HCT116 (cell line): ENCODE measurements at regions not wholly inside any gene's neighbourhood (a gene's known extent, or its start where the extent isn't known, plus 50 kb on each side); places are given as distances from the start of the nearest gene placed in this dataset.

Experiments
- ATAC-seq: fragments of 200-7000 bp; cut with Tn5 transposase; 2 replicates; pipeline ENCODE4 v1.9.1; 2020; ENCODE audit warnings: mild to moderate bottlenecking, moderate library complexity
- BruUV-seq: library from RNA; stranded (reverse); fragments of 400-500 nt; replicated peaks from 2 replicates; lab custom pipeline; 2021; lab: Mats Ljungman, UMichigan
- CTCF ChIA-PET: fragments of 300-600 bp; sonication (Branson Sonifier 250); formaldehyde crosslinking; loops from one replicate; lab custom pipeline; 2021; ENCODE audit warnings: antibody characterized with exemption; lab: Charles Lee
- POLR2A ChIA-PET: fragments of 300-600, 350-600 bp; sonication (Branson Sonifier 250); formaldehyde crosslinking; loops from one replicate; lab custom pipeline; 2021; ENCODE audit warnings: antibody characterized with exemption; lab: Charles Lee
- RAD21 ChIA-PET, 2 experiments: fragments of 300-600 bp; sonication (Branson Sonifier 250); formaldehyde crosslinking; loops; one replicate each; lab custom pipeline; 2023; ENCODE audit warnings: low total read pairs in 2 of 2; ENCODE audit not compliant: uncharacterized antibody in 2 of 2, unreplicated experiment in 2 of 2, low non-redundant PET in 1 of 2; lab: Charles Lee
- DNase-seq: peaks from one replicate; pipeline ENCODE4 v3.0.0-alpha.2; 2010; ENCODE audit warnings: low read depth, low spot score
- H2AFZ ChIP-seq: fragments of 200-600 bp; shearing (Covaris generic), sonication (generic); 2 replicates; pipeline ENCODE4 v1.6.1; 2017; ENCODE audit warnings: low read depth, mixed run types, mixed read lengths, antibody characterized with exemption, low read length; ENCODE audit not compliant: poor library complexity, severe bottlenecking
- H3K27ac ChIP-seq: 2 replicates; pipeline ENCODE4 v1.5.1; 2012; ENCODE audit warnings: low read depth, low read length
- H3K27me3 ChIP-seq: fragments of 200-600 bp; sonication (generic); 2 replicates; pipeline ENCODE4 v1.6.1; 2016; ENCODE audit warnings: mixed run types, low read length, mixed read lengths; ENCODE audit not compliant: insufficient read depth
- H3K36me3 ChIP-seq, 2 experiments: fragments of 200-500 bp in 1 of 2; fragments of 200-600 bp in 1 of 2; sonication (Bioruptor generic) in 1 of 2; sonication (generic) in 1 of 2; 2 replicates each; pipeline versions ENCODE4 v1.5.1 to v1.6.1; 2014 to 2016; ENCODE audit warnings: low read length in 2 of 2, inconsistent platforms in 1 of 2, mixed read lengths in 1 of 2, mixed run types in 1 of 2; ENCODE audit not compliant: insufficient read depth in 2 of 2, control insufficient read depth in 1 of 2
- H3K4me1 ChIP-seq, 2 experiments: fragments of 200-600 bp in 1 of 2; sonication (generic) in 1 of 2; 2 replicates each; pipeline versions ENCODE4 v1.5.1 to v1.6.1; 2012 to 2017; ENCODE audit warnings: low read length in 2 of 2, inconsistent platforms in 1 of 2, mild to moderate bottlenecking in 1 of 2, mixed read lengths in 1 of 2, mixed run types in 1 of 2, moderate library complexity in 1 of 2; ENCODE audit not compliant: insufficient read depth in 2 of 2, control insufficient read depth in 1 of 2
- H3K4me2 ChIP-seq: fragments of 200-600 bp; sonication (generic); 2 replicates; pipeline ENCODE4 v1.6.1; 2017; ENCODE audit warnings: mixed run types, low read length, mixed read lengths
- H3K4me3 ChIP-seq, 2 experiments: fragments of 200-600 bp in 1 of 2; sonication (generic) in 1 of 2; replicated peaks in 1 of 2; 2 replicates each; pipeline ENCODE4 v1.5.1; 2011 to 2016; ENCODE audit warnings: low read length in 2 of 2, control low read depth in 1 of 2, low read depth in 1 of 2, mild to moderate bottlenecking in 1 of 2, mixed read lengths in 1 of 2, mixed run types in 1 of 2
- H3K79me2 ChIP-seq: fragments of 200-600 bp; sonication (generic); 2 replicates; pipeline ENCODE4 v1.6.1; 2017; ENCODE audit warnings: mild to moderate bottlenecking, mixed run types, low read length, moderate library complexity, mixed read lengths; ENCODE audit not compliant: insufficient read depth
- H3K9ac ChIP-seq: fragments of 200-600 bp; sonication (generic); 2 replicates; pipeline ENCODE4 v1.6.1; 2016; ENCODE audit warnings: low read length, mixed read lengths
- H3K9me2 ChIP-seq: fragments of 200-600 bp; sonication (generic), shearing (Covaris generic); 2 replicates; pipeline ENCODE4 v1.6.1; 2017; ENCODE audit warnings: mixed run types, mild to moderate bottlenecking, moderate library complexity; ENCODE audit not compliant: insufficient read depth
- H3K9me3 ChIP-seq, 2 experiments: fragments of 200-500 bp in 1 of 2; fragments of 200-600 bp in 1 of 2; sonication (Bioruptor generic) in 1 of 2; sonication (generic) in 1 of 2; 2 replicates each; pipeline ENCODE4 v1.6.1; 2014 to 2017; ENCODE audit warnings: low read length in 2 of 2, mixed read lengths in 2 of 2, inconsistent platforms in 1 of 2, low read depth in 1 of 2, mild to moderate bottlenecking in 1 of 2, mixed run types in 1 of 2, moderate library complexity in 1 of 2; ENCODE audit not compliant: control insufficient read depth in 1 of 2, insufficient read depth in 1 of 2
- H4K20me1 ChIP-seq: fragments of 200-600 bp; sonication (generic), shearing (Covaris generic); 2 replicates; pipeline ENCODE4 v1.6.1; 2017; ENCODE audit warnings: mixed run types, mild to moderate bottlenecking, moderate library complexity; ENCODE audit not compliant: insufficient read depth
- CTCF ChIP-seq, 3 experiments: fragments of 200-600 bp in 1 of 3; sonication (generic) in 1 of 3; IDR thresholded peaks in 2 of 3; conservative IDR thresholded peaks in 1 of 3; 2 replicates each; pipeline ENCODE4 v1.5.1; 2012 to 2017; ENCODE audit warnings: low read depth in 2 of 3, low read length in 2 of 3, antibody characterized with exemption in 1 of 3, borderline replicate concordance in 1 of 3, control low read depth in 1 of 3, mild to moderate bottlenecking in 1 of 3, mixed read lengths in 1 of 3, mixed run types in 1 of 3, moderate library complexity in 1 of 3; ENCODE audit not compliant: insufficient read depth in 1 of 3
- EGR1 ChIP-seq: IDR thresholded peaks from 2 replicates; pipeline ENCODE4 v1.6.1; 2012; ENCODE audit warnings: low read depth
- ELF1 ChIP-seq: IDR thresholded peaks from 2 replicates; pipeline ENCODE4 v1.6.1; 2012; ENCODE audit warnings: low read depth, borderline replicate concordance
- EZH2phosphoT487 ChIP-seq: fragments of 200-600 bp; IDR thresholded peaks from 2 replicates; pipeline ENCODE4 v1.6.1; 2018; ENCODE audit warnings: antibody characterized with exemption, borderline replicate concordance
- FOSL1 ChIP-seq: IDR thresholded peaks from 2 replicates; pipeline ENCODE4 v1.6.1; 2012; ENCODE audit warnings: low read depth
- JUND ChIP-seq: IDR thresholded peaks from 2 replicates; pipeline ENCODE4 v1.6.1; 2012
- POLR2A ChIP-seq: IDR thresholded peaks from 2 replicates; pipeline ENCODE4 v1.7.0; 2011; ENCODE audit warnings: borderline replicate concordance; ENCODE audit not compliant: insufficient read depth, insufficient read length; ENCODE audit errors: extremely low read depth
- REST ChIP-seq: IDR thresholded peaks from 2 replicates; pipeline ENCODE4 v1.6.1; 2012; ENCODE audit warnings: low read depth
- SP1 ChIP-seq: IDR thresholded peaks from 2 replicates; pipeline ENCODE4 v1.6.1; 2012; ENCODE audit warnings: low read depth
- SRF ChIP-seq: IDR thresholded peaks from 2 replicates; pipeline ENCODE4 v1.6.1; 2012; ENCODE audit warnings: low read depth
- TCF7L2 ChIP-seq: IDR thresholded peaks from 2 replicates; pipeline ENCODE4 v1.7.0; 2011; ENCODE audit warnings: borderline replicate concordance, inconsistent platforms; ENCODE audit not compliant: insufficient read depth, insufficient read length; ENCODE audit errors: extremely low read depth
- YY1 ChIP-seq: IDR thresholded peaks from 2 replicates; pipeline ENCODE4 v1.6.1; 2011; ENCODE audit warnings: low read length, low read depth, moderate library complexity, mild to moderate bottlenecking; ENCODE audit not compliant: insufficient replicate concordance; ENCODE audit errors: extremely low read depth
- ZFX ChIP-seq: fragments of 450-650 bp; IDR thresholded peaks from 2 replicates; pipeline ENCODE4 v1.6.1; 2017
- ZNF274 ChIP-seq: fragments of 200-500 bp; sonication (Bioruptor generic); IDR thresholded peaks from 2 replicates; pipeline ENCODE4 v1.6.1; 2014; ENCODE audit warnings: mild to moderate bottlenecking, low read depth, low read length, inconsistent platforms
- intact Hi-C: fragments of 100-400 bp; cut with micrococcal nuclease; formaldehyde crosslinking; loops from 2 replicates; pipeline ENCODE4 v1.10.0; 2022
- TF ChIP-seq, protein P1 (sequence below): IDR thresholded peaks from 2 replicates; pipeline ENCODE4 v1.6.1; 2012
- TF ChIP-seq, protein P2 (sequence below): IDR thresholded peaks from 2 replicates; pipeline ENCODE4 v1.6.1; 2011; ENCODE audit warnings: mild to moderate bottlenecking, low read length, moderate library complexity; ENCODE audit not compliant: insufficient replicate concordance; ENCODE audit errors: extremely low read depth
- TF ChIP-seq, protein P3 (sequence below): IDR thresholded peaks from 2 replicates; pipeline ENCODE4 v1.6.1; 2012

DNA sequence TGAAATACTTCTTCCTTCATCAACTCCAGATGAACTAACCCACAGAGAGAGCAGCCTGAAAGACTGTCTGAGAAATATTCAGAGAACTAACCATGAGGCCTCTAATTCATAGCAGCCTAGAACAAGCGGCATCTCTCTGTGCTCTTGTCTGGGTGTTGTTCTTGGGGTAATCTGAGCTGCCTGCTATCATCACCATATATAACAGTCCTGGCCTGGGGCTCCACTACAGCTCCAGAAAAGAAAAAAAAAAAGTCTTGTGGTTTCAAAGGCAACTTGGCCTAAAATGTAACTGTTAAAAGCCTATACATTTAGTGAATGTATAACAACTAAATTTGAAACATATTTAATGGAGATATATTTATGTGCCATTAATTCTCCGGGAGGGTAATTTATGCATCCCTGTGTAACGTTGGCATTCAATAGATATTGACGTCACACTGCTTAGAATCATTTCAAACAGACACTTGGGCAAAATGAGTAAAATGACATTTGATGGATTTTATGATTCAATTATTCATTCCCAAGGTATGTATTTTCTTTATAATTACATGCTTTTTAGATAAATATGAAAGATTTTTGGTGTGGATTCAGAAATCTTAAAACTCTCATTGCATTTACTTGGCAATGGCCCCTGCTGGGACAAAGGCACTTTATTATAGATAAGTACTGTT lies 294.3 kb downstream of the HRH4 start:
- Histone ChIP-seq H3K79me2 (no peaks in the 10 kb centered on the region), H4K20me1 (no peaks in the 10 kb centered on the region), H3K4me2 (no peak overlapping the region), H3K4me3 (no peak overlapping the region), H3K9me2 (no peaks in the 10 kb centered on the region), H3K27me3 (no peaks in the 10 kb centered on the region), H3K36me3 (no peaks in the 10 kb centered on the region), H3K9ac (no peak overlapping the region), H3K9me3 (no peaks in the 10 kb centered on the region), H2AFZ (no peak overlapping the region), H3K4me1 (no peaks in the 10 kb centered on the region), H3K27ac (no peak overlapping the region)
- BruUV-seq, result no TSS peak
- ATAC-seq (no peak), DNase-seq (no peak)
- intact Hi-C loops, result no loop called here
- CTCF ChIA-PET, result no interaction called here
- TF ChIP-seq FOSL1 (no peak), CTCF (IDR thresholded peaks at IDR 0.05 in 2 of 3, conservative IDR thresholded peaks at IDR 0.05 in 1 of 3; ENCODE audit: borderline replicate concordance in 1 of 3, insufficient read depth in 1 of 3, low read depth in 2 of 3, low read length in 2 of 3) (no peak), YY1 (no peak), ELF1 (no peak), ZNF274 (no peak), REST (no peak), SRF (no peak), JUND (no peak), EZH2phosphoT487 (no peak), POLR2A (no peak), ZFX (no peak), EGR1 (no peak), SP1 (no peak), TCF7L2 (no peak)
- TF ChIP-seq, protein P1, sequence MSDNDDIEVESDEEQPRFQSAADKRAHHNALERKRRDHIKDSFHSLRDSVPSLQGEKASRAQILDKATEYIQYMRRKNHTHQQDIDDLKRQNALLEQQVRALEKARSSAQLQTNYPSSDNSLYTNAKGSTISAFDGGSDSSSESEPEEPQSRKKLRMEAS, result no peak
- TF ChIP-seq, protein P2, sequence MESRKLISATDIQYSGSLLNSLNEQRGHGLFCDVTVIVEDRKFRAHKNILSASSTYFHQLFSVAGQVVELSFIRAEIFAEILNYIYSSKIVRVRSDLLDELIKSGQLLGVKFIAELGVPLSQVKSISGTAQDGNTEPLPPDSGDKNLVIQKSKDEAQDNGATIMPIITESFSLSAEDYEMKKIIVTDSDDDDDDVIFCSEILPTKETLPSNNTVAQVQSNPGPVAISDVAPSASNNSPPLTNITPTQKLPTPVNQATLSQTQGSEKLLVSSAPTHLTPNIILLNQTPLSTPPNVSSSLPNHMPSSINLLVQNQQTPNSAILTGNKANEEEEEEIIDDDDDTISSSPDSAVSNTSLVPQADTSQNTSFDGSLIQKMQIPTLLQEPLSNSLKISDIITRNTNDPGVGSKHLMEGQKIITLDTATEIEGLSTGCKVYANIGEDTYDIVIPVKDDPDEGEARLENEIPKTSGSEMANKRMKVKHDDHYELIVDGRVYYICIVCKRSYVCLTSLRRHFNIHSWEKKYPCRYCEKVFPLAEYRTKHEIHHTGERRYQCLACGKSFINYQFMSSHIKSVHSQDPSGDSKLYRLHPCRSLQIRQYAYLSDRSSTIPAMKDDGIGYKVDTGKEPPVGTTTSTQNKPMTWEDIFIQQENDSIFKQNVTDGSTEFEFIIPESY, result no peak
- TF ChIP-seq, protein P3, sequence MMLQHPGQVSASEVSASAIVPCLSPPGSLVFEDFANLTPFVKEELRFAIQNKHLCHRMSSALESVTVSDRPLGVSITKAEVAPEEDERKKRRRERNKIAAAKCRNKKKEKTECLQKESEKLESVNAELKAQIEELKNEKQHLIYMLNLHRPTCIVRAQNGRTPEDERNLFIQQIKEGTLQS, result no peak
- RAD21 ChIA-PET, result no interaction called here
- POLR2A ChIA-PET, result no interaction called here
